ENCODE measurements at regions not wholly inside any gene's neighbourhood (a gene's known extent, or its start where the extent isn't known, plus 50 kb on each side); places are given as distances from the start of the nearest gene placed in this dataset.
"Not testable (repeated sequence)": the region's sequence is repeated elsewhere in the genome, so short reads cannot be mapped to it uniquely, and the experiment has no call there.

GRCh38 chr1:229134381-229135217, 136.3 kb upstream of the RAB4A start:
- TF ChIP-seq POLR2A, POLR2AphosphoS5, TAF1 (IDR thresholded peaks at IDR 0.05; ENCODE audit: low read depth, low read length): not testable (repeated sequence)

All from GM12891 (cell line).